ENCODE measurements at regions not wholly inside any gene's neighbourhood (a gene's known extent, or its start where the extent isn't known, plus 50 kb on each side); places are given as distances from the start of the nearest gene placed in this dataset.

DNA sequence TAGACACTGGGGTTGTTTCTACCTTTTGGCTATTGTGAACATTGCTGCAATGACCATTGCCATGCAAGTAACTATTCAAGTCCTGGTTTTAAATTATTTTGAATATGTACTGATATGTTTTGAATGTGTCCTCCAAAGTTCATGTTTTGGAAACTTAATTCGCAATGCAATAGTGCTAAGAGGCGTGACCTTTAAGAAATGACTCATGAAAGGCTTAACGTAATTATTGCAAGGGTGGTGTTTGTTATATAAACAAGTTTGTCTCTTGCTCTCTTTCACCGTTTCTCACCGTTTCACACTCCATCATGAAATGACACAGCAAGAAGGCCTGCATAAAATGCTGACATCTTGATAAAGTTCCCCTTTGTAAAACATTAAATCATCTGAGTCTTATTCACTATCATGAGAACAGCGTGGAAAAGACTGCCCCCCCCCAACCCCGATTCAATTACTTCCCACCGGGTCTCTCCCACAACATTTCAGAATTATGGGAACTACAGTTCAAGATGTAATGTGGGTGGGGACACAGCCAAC is 506.9 kb upstream of the FAM47C start:
- no peak for TF ChIP-seq EZH2 (IDR thresholded peaks at IDR 0.05; ENCODE audit: insufficient read depth, poor library complexity, severe bottlenecking)
- TF ChIP-seq EZH2phosphoT487 (IDR thresholded peaks at IDR 0.05; ENCODE audit: insufficient read depth, low read depth): no peak
- DNase-seq: no peak
- H2AFZ ChIP-seq: no peak overlapping the region
- H3K4me1 ChIP-seq (ENCODE audit: insufficient read depth): no peaks in the 10 kb centered on the region
- no peaks in the 10 kb centered on the region for H3K9me3 ChIP-seq (ENCODE audit: low read depth)
- H3K27ac ChIP-seq: no peak overlapping the region
- H3K36me3 ChIP-seq (ENCODE audit: low read depth): no peaks in the 10 kb centered on the region
- no peak overlapping the region for H3K4me3 ChIP-seq
- H3K27me3 ChIP-seq (replicated peaks; ENCODE audit: insufficient read depth): no peaks in the 10 kb centered on the region
- H3K4me2 ChIP-seq (ENCODE audit: unreplicated experiment): no peak overlapping the region
- no peak overlapping the region for H3K9ac ChIP-seq
- 41 to 51% methylated on average over 8 of the region's 8 CpGs for whole genome bisulfite sequencing, 2 experiments (ENCODE audit: low coverage in 1 of 2, low lambda C conversion rate in 2 of 2, missing lambda C conversion rate in 2 of 2)
- H3F3A ChIP-seq (ENCODE audit: insufficient read depth): no peaks in the 10 kb centered on the region
- no peaks in the 10 kb centered on the region for H3K79me2 ChIP-seq (ENCODE audit: insufficient read depth)
- no peaks in the 10 kb centered on the region for H4K20me1 ChIP-seq (ENCODE audit: insufficient read depth)
- in situ Hi-C loops (cut with MboI): no loop called here
- H3K9me2 ChIP-seq (ENCODE audit: insufficient read depth): no peaks in the 10 kb centered on the region

DNA sequence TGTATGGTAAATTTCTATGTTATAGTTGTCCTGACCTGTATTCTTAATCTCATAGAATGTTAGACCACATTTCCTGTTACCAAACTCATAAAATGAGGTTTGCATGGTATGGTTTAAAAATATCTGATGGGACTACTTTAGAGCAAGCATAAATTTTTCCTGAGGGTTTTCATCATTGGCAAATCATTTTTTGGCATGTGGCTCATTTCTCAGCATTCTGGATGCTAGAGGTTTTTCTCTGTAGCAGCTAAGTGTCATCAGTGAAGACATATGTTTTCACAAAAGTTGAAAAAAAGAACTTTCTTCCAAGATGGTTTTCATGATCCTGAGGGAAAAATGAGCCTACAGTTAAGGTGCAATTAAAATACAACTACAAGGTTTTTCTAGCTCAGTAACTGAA is 503.5 kb upstream of the FAM47C start:
- Histone ChIP-seq H4K20me1 (ENCODE audit: insufficient read depth) (no peaks in the 10 kb centered on the region), H3K36me3 (ENCODE audit: low read depth) (no peaks in the 10 kb centered on the region), H3K27ac (no peak overlapping the region), H3K4me1 (ENCODE audit: insufficient read depth) (no peaks in the 10 kb centered on the region), H3K9me3 (ENCODE audit: low read depth) (no peaks in the 10 kb centered on the region), H3K9ac (no peak overlapping the region), H2AFZ (no peak overlapping the region), H3K27me3 (replicated peaks; ENCODE audit: insufficient read depth) (no peaks in the 10 kb centered on the region), H3K4me2 (ENCODE audit: unreplicated experiment) (no peak overlapping the region), H3F3A (ENCODE audit: insufficient read depth) (no peaks in the 10 kb centered on the region), H3K4me3 (no peak overlapping the region), H3K9me2 (ENCODE audit: insufficient read depth) (no peaks in the 10 kb centered on the region), H3K79me2 (ENCODE audit: insufficient read depth) (no peaks in the 10 kb centered on the region)
- TF ChIP-seq EZH2 (IDR thresholded peaks at IDR 0.05; ENCODE audit: insufficient read depth, poor library complexity, severe bottlenecking) (no peak), EZH2phosphoT487 (IDR thresholded peaks at IDR 0.05; ENCODE audit: insufficient read depth, low read depth) (no peak)
- no peak for DNase-seq
- in situ Hi-C loops (cut with MboI): no loop called here

GRCh38 chrX:36508042-36508441 is 500.1 kb upstream of the FAM47C start:
- H3K27me3 ChIP-seq (replicated peaks; ENCODE audit: insufficient read depth): no peaks in the 10 kb centered on the region
- no peak overlapping the region for H2AFZ ChIP-seq
- H3K9me3 ChIP-seq (ENCODE audit: low read depth): no peaks in the 10 kb centered on the region
- H3K4me2 ChIP-seq (ENCODE audit: unreplicated experiment): no peak overlapping the region
- H3K79me2 ChIP-seq (ENCODE audit: insufficient read depth): no peaks in the 10 kb centered on the region
- no peaks in the 10 kb centered on the region for H4K20me1 ChIP-seq (ENCODE audit: insufficient read depth)
- H3K27ac ChIP-seq: no peak overlapping the region
- TF ChIP-seq EZH2phosphoT487 (IDR thresholded peaks at IDR 0.05; ENCODE audit: insufficient read depth, low read depth) (no peak), EZH2 (IDR thresholded peaks at IDR 0.05; ENCODE audit: insufficient read depth, poor library complexity, severe bottlenecking) (no peak)
- no peaks in the 10 kb centered on the region for H3K4me1 ChIP-seq (ENCODE audit: insufficient read depth)
- no peaks in the 10 kb centered on the region for H3K36me3 ChIP-seq (ENCODE audit: low read depth)
- in situ Hi-C loops (cut with MboI): no loop called here
- no peak for DNase-seq
- WGBS, 2 experiments (ENCODE audit: low coverage in 1 of 2, low lambda C conversion rate in 2 of 2, missing lambda C conversion rate in 2 of 2): 0% methylated on average over 1 of the region's 1 CpG; no CpG with 5 or more reads in 1 of the 2 experiments
- no peaks in the 10 kb centered on the region for H3F3A ChIP-seq (ENCODE audit: insufficient read depth)
- no peak overlapping the region for H3K9ac ChIP-seq
- H3K9me2 ChIP-seq (ENCODE audit: insufficient read depth): no peaks in the 10 kb centered on the region
- H3K4me3 ChIP-seq: no peak overlapping the region

GRCh38 chrX:36510736-36511135 is 497.4 kb upstream of the FAM47C start:
- Histone ChIP-seq H3F3A (ENCODE audit: insufficient read depth) (no peaks in the 10 kb centered on the region), H3K27me3 (replicated peaks; ENCODE audit: insufficient read depth) (no peaks in the 10 kb centered on the region), H3K9me2 (ENCODE audit: insufficient read depth) (no peaks in the 10 kb centered on the region), H3K79me2 (ENCODE audit: insufficient read depth) (no peaks in the 10 kb centered on the region), H3K36me3 (ENCODE audit: low read depth) (no peaks in the 10 kb centered on the region), H3K9ac (no peak overlapping the region), H2AFZ (no peak overlapping the region), H3K27ac (no peak overlapping the region), H3K4me3 (no peak overlapping the region), H3K9me3 (ENCODE audit: low read depth) (no peaks in the 10 kb centered on the region), H4K20me1 (ENCODE audit: insufficient read depth) (no peaks in the 10 kb centered on the region), H3K4me2 (ENCODE audit: unreplicated experiment) (no peak overlapping the region), H3K4me1 (ENCODE audit: insufficient read depth) (no peaks in the 10 kb centered on the region)
- no peak for TF ChIP-seq EZH2 (IDR thresholded peaks at IDR 0.05; ENCODE audit: insufficient read depth, poor library complexity, severe bottlenecking)
- no peak for TF ChIP-seq EZH2phosphoT487 (IDR thresholded peaks at IDR 0.05; ENCODE audit: insufficient read depth, low read depth)
- DNase-seq: no peak
- in situ Hi-C loops (cut with MboI): no loop called here

GRCh38 chrX:36528661-36529060 is 479.5 kb upstream of the FAM47C start:
- no peaks in the 10 kb centered on the region for H3F3A ChIP-seq (ENCODE audit: insufficient read depth)
- no peak overlapping the region for H3K9ac ChIP-seq
- in situ Hi-C loops (cut with MboI): no loop called here
- H2AFZ ChIP-seq: no peak overlapping the region
- 5 to 18% methylated on average over 1 of the region's 1 CpG for WGBS, 2 experiments (ENCODE audit: low coverage in 1 of 2, low lambda C conversion rate in 2 of 2, missing lambda C conversion rate in 2 of 2)
- H3K27ac ChIP-seq: no peak overlapping the region
- no peak overlapping the region for H3K4me2 ChIP-seq (ENCODE audit: unreplicated experiment)
- no peaks in the 10 kb centered on the region for H3K9me2 ChIP-seq (ENCODE audit: insufficient read depth)
- DNase-seq: no peak
- no peak overlapping the region for H3K4me3 ChIP-seq
- H3K79me2 ChIP-seq (ENCODE audit: insufficient read depth): no peaks in the 10 kb centered on the region
- H3K9me3 ChIP-seq (ENCODE audit: low read depth): no peaks in the 10 kb centered on the region
- no peaks in the 10 kb centered on the region for H3K36me3 ChIP-seq (ENCODE audit: low read depth)
- TF ChIP-seq EZH2 (IDR thresholded peaks at IDR 0.05; ENCODE audit: insufficient read depth, poor library complexity, severe bottlenecking) (no peak), EZH2phosphoT487 (IDR thresholded peaks at IDR 0.05; ENCODE audit: insufficient read depth, low read depth) (no peak)
- no peaks in the 10 kb centered on the region for H3K4me1 ChIP-seq (ENCODE audit: insufficient read depth)
- H4K20me1 ChIP-seq (ENCODE audit: insufficient read depth): no peaks in the 10 kb centered on the region
- no peaks in the 10 kb centered on the region for H3K27me3 ChIP-seq (replicated peaks; ENCODE audit: insufficient read depth)

All from GM23248 (cell line).